Bone marrow (tissue), 2 donors: ENCODE measurements at regions not wholly inside any gene's neighbourhood (a gene's known extent, or its start where the extent isn't known, plus 50 kb on each side); places are given as distances from the start of the nearest gene placed in this dataset.

Source experiments
- DNase-seq, 2 donors: peaks; one replicate each; lab custom pipeline; 2025; lab: John Stamatoyannopoulos, UW

GRCh38 chr9:124179196-124180071 lies 78.3 kb upstream of the NEK6 start:
- no peak for DNase-seq

- DNase-seq = no peak
Observed at GRCh38 chr9:124180557-124180956, 77.2 kb upstream of the NEK6 start.

GRCh38 chr9:124182741-124183140 lies 75.0 kb upstream of the NEK6 start:
- no peak for DNase-seq

GRCh38 chr9:124183772-124184171 lies 74.0 kb upstream of the NEK6 start:
- DNase-seq = no peak

- no peak for DNase-seq
Observed at GRCh38 chr9:124185413-124185812, 72.3 kb upstream of the NEK6 start.

- no peak for DNase-seq
Observed at GRCh38 chr9:124187311-124187710, 70.4 kb upstream of the NEK6 start.

GRCh38 chr9:124188331-124189110 lies 69.2 kb upstream of the NEK6 start:
- DNase-seq = no peak

- no peak for DNase-seq
Observed at GRCh38 chr9:124190761-124191160, 67.0 kb upstream of the NEK6 start.

GRCh38 chr9:124191691-124192395 lies 65.9 kb upstream of the NEK6 start:
- DNase-seq = no peak

- no peak for DNase-seq
Observed at GRCh38 chr9:124196814-124197176, 61.0 kb upstream of the NEK6 start.

GRCh38 chr9:124197177-124198095 lies 60.3 kb upstream of the NEK6 start:
- DNase-seq = peak; percentile 69 to 90

- no peak for DNase-seq
Observed at GRCh38 chr9:124198331-124198730, 59.4 kb upstream of the NEK6 start.

- no peak for DNase-seq
Observed at GRCh38 chr9:124198948-124199347, 58.8 kb upstream of the NEK6 start.

- no peak for DNase-seq
Observed at GRCh38 chr9:124199474-124199873, 58.3 kb upstream of the NEK6 start.

- DNase-seq = peak; percentile 71 to 99
Observed at GRCh38 chr9:124202447-124202971, 55.2 kb upstream of the NEK6 start.

- no peak for DNase-seq
Observed at GRCh38 chr9:124205686-124206352, 51.9 kb upstream of the NEK6 start.

- no peak for DNase-seq
Observed at GRCh38 chr9:124206391-124206790, 51.4 kb upstream of the NEK6 start.
